Activated CD8-positive, alpha-beta T cell treated with anti-CD3 and anti-CD28 coated beads for 36 hours (primary cell): ENCODE measurements at regions not wholly inside any gene's neighbourhood (a gene's known extent, or its start where the extent isn't known, plus 50 kb on each side); places are given as distances from the start of the nearest gene placed in this dataset.

ENCODE experiments used
- ATAC-seq: fragments of 200-7000 bp; cut with Tn5 transposase; one replicate; pipeline ENCODE4 v1.10.0; 2021; ENCODE audit warnings: mild to moderate bottlenecking, moderate library complexity
- CTCF ChIA-PET: fragments of 350-600 bp; sonication (Branson Sonifier 250); formaldehyde crosslinking; loops from one replicate; lab custom pipeline; 2021; ENCODE audit warnings: antibody characterized with exemption; lab: Charles Lee
- POLR2A ChIA-PET: fragments of 350-600 bp; sonication (Branson Sonifier 250); formaldehyde crosslinking; loops from one replicate; lab custom pipeline; 2021; ENCODE audit warnings: antibody characterized with exemption; lab: Charles Lee
- DNase-seq: peaks from one replicate; pipeline ENCODE4 v3.0.0-alpha.2; 2020
- H3K27ac Mint-ChIP-seq: one replicate; pipeline ENCODE4 v1.8.0; 2021; ENCODE audit warnings: mild to moderate bottlenecking, mixed read lengths
- H3K27me3 Mint-ChIP-seq: one replicate; pipeline ENCODE4 v1.8.0; 2021; ENCODE audit warnings: mixed read lengths
- H3K36me3 Mint-ChIP-seq: one replicate; pipeline ENCODE4 v1.8.0; 2021; ENCODE audit warnings: low read depth, mixed read lengths
- H3K4me1 Mint-ChIP-seq: one replicate; pipeline ENCODE4 v1.8.0; 2021; ENCODE audit warnings: low read depth, mixed read lengths
- H3K4me3 Mint-ChIP-seq: one replicate; pipeline ENCODE4 v1.8.0; 2021; ENCODE audit warnings: mild to moderate bottlenecking, moderate library complexity, mixed read lengths
- H3K9me3 Mint-ChIP-seq: one replicate; pipeline ENCODE4 v1.8.0; 2021; ENCODE audit warnings: mixed read lengths
- intact Hi-C: fragments of 100-400 bp; cut with micrococcal nuclease; formaldehyde crosslinking; loops from one replicate; pipeline ENCODE4 v1.10.0; 2022
- TF ChIP-seq, protein P1 (sequence below): fragments of 200-600 bp; IDR thresholded peaks from one replicate; pipeline ENCODE4 v1.8.0; 2022; ENCODE audit warnings: antibody characterized with exemption, mild to moderate bottlenecking

GRCh38 chr11:15580056-15580774, 465.5 kb downstream of the INSC start:
- ATAC-seq, result no peak
- intact Hi-C loops, result no loop called here
- CTCF ChIA-PET, result no interaction called here

DNA sequence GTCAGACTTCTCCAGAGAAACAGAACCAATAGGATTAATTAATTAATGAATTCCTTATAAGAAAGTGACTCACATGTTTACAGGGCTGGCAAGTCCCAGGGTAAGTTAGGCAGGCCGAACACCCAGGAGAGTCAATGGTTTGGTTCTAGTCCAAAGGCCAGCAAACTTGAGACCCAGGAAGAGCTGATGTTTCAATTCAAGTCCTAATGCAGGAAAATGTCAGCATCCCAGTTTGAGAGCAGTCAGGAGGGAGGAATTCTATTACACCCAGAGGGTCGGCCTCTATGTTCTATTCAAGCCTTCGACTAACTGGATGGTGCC, 466.0 kb downstream of the INSC start:
- ATAC-seq (no peak), DNase-seq (no peak)
- no peak overlapping the region for H3K4me3 Mint-ChIP-seq
- no peaks in the 10 kb centered on the region for H3K36me3 Mint-ChIP-seq
- TF ChIP-seq, protein P1, sequence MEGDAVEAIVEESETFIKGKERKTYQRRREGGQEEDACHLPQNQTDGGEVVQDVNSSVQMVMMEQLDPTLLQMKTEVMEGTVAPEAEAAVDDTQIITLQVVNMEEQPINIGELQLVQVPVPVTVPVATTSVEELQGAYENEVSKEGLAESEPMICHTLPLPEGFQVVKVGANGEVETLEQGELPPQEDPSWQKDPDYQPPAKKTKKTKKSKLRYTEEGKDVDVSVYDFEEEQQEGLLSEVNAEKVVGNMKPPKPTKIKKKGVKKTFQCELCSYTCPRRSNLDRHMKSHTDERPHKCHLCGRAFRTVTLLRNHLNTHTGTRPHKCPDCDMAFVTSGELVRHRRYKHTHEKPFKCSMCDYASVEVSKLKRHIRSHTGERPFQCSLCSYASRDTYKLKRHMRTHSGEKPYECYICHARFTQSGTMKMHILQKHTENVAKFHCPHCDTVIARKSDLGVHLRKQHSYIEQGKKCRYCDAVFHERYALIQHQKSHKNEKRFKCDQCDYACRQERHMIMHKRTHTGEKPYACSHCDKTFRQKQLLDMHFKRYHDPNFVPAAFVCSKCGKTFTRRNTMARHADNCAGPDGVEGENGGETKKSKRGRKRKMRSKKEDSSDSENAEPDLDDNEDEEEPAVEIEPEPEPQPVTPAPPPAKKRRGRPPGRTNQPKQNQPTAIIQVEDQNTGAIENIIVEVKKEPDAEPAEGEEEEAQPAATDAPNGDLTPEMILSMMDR, result no peak
- no peaks in the 10 kb centered on the region for H3K4me1 Mint-ChIP-seq
- no peak overlapping the region for H3K27ac Mint-ChIP-seq
- ChIA-PET POLR2A (no interaction called here), CTCF (no interaction called here)
- no peaks in the 10 kb centered on the region for H3K27me3 Mint-ChIP-seq
- intact Hi-C loops, result no loop called here
- no peaks in the 10 kb centered on the region for H3K9me3 Mint-ChIP-seq

More at GRCh38 chr11:15580056-15580774, 465.5 kb downstream of the INSC start:
- H3K4me1 Mint-ChIP-seq, result no peaks in the 10 kb centered on the region
- H3K4me3 Mint-ChIP-seq, result no peak overlapping the region
- H3K9me3 Mint-ChIP-seq, result no peaks in the 10 kb centered on the region
- no peak for DNase-seq
- H3K27ac Mint-ChIP-seq, result no peak overlapping the region
- TF ChIP-seq, protein P1, result no peak
- no peaks in the 10 kb centered on the region for H3K36me3 Mint-ChIP-seq
- POLR2A ChIA-PET, result no interaction called here
- no peaks in the 10 kb centered on the region for H3K27me3 Mint-ChIP-seq

- TF ChIP-seq, protein P1, result no peak
Observed at GRCh38 chr11:15584158-15584557, 469.4 kb downstream of the INSC start.

DNA sequence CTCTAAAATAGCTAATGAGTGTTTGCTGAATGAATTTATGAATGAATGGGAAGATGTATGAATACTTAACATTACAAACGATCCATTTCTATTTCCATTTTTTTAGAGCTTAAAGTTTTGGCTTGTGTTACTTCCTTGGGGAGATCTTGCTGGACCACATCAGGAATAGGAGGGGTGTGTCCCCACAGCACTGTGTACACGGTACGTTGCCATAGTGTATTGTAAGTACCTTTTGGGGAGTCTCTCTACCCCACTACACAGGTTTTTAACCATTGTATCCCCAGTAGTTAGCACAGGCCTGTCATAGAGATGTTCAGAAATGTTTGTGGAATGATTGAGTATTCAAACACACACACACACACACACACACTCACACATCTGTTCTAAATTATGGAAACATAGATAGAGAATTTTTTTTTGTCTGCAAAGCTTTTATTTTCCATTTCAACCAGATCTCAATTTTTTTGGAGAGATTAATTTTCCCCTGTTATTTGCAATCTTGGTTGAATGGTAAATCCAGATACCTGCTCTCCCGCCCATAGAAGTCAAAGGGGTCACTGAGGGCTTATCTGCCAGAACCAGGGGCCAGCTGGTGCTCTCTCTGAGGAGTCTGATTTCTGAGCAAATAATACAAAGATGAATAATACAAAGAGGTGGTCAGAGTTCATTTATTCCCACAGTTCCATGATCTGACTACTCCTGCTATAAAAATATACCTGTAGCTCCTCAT, 471.0 kb downstream of the INSC start:
- Mint-ChIP-seq H3K36me3 (no peaks in the 10 kb centered on the region), H3K4me1 (no peaks in the 10 kb centered on the region)
- no peak for DNase-seq

More at GRCh38 chr11:15584158-15584557, 469.4 kb downstream of the INSC start:
- H3K27ac Mint-ChIP-seq, result no peak overlapping the region
- no peaks in the 10 kb centered on the region for H3K9me3 Mint-ChIP-seq
- ChIA-PET CTCF (no interaction called here), POLR2A (no interaction called here)
- H3K27me3 Mint-ChIP-seq, result no peaks in the 10 kb centered on the region
- no peak overlapping the region for H3K4me3 Mint-ChIP-seq
- DNase-seq, result no peak
- no peaks in the 10 kb centered on the region for H3K36me3 Mint-ChIP-seq
- H3K4me1 Mint-ChIP-seq, result no peaks in the 10 kb centered on the region
- ATAC-seq, result no peak
- intact Hi-C loops, result no loop called here

More for the DNA sequence above, 471.0 kb downstream of the INSC start:
- POLR2A ChIA-PET, result interaction anchor here (0.6 kb wide), 1 partner anchor 65 kb away, joined by 3 read pairs; no protein-coding TSS in a partner anchor
- H3K4me3 Mint-ChIP-seq, result no peak overlapping the region
- no peaks in the 10 kb centered on the region for H3K27me3 Mint-ChIP-seq
- CTCF ChIA-PET, result no interaction called here
- ATAC-seq, result no peak
- no peak overlapping the region for H3K27ac Mint-ChIP-seq
- TF ChIP-seq, protein P1, result no peak
- intact Hi-C loops, result no loop called here
- H3K9me3 Mint-ChIP-seq, result no peaks in the 10 kb centered on the region
